ENCODE measurements at regions not wholly inside any gene's neighbourhood (a gene's known extent, or its start where the extent isn't known, plus 50 kb on each side); places are given as distances from the start of the nearest gene placed in this dataset.

GRCh38 chr15:31814082-31814481 lies 216.2 kb upstream of the CHRNA7 start:
- DNase-seq (ENCODE audit: low read depth) = no peak

GRCh38 chr15:31815411-31816155 lies 214.7 kb upstream of the CHRNA7 start:
- no peak for DNase-seq (ENCODE audit: low read depth)
- no peak for TF ChIP-seq CTCF (conservative IDR thresholded peaks at IDR 0.05; ENCODE audit: low read depth, low read length)
- H3K4me3 ChIP-seq (ENCODE audit: low read length) = no peak overlapping the region

More at GRCh38 chr15:31814082-31814481, 216.2 kb upstream of the CHRNA7 start:
- H3K4me3 ChIP-seq (ENCODE audit: low read length) = no peak overlapping the region
- TF ChIP-seq CTCF (conservative IDR thresholded peaks at IDR 0.05; ENCODE audit: low read depth, low read length) = no peak

- TF ChIP-seq CTCF (conservative IDR thresholded peaks at IDR 0.05; ENCODE audit: low read depth, low read length) = no peak
- H3K4me3 ChIP-seq (ENCODE audit: low read length) = no peak overlapping the region
- no peak for DNase-seq (ENCODE audit: low read depth)
These were observed 207.9 kb upstream of the CHRNA7 start for GRCh38 chr15:31822463-31822862.

- no peak for TF ChIP-seq CTCF (conservative IDR thresholded peaks at IDR 0.05; ENCODE audit: low read depth, low read length)
- DNase-seq (ENCODE audit: low read depth) = no peak
- H3K4me3 ChIP-seq (ENCODE audit: low read length) = no peak overlapping the region
These were observed 206.3 kb upstream of the CHRNA7 start for GRCh38 chr15:31824024-31824423.

- no peak for DNase-seq (ENCODE audit: low read depth)
These were observed 201.7 kb upstream of the CHRNA7 start for GRCh38 chr15:31828594-31828993.

GRCh38 chr15:31830591-31830990 lies 199.7 kb upstream of the CHRNA7 start:
- no peak for DNase-seq (ENCODE audit: low read depth)
- H3K4me3 ChIP-seq (ENCODE audit: low read length) = no peak overlapping the region
- TF ChIP-seq CTCF (conservative IDR thresholded peaks at IDR 0.05; ENCODE audit: low read depth, low read length) = no peak

More at GRCh38 chr15:31828594-31828993, 201.7 kb upstream of the CHRNA7 start:
- H3K4me3 ChIP-seq (ENCODE audit: low read length) = no peak overlapping the region
- TF ChIP-seq CTCF (conservative IDR thresholded peaks at IDR 0.05; ENCODE audit: low read depth, low read length) = no peak

GRCh38 chr15:31831596-31831995 lies 198.7 kb upstream of the CHRNA7 start:
- H3K4me3 ChIP-seq (ENCODE audit: low read length) = no peak overlapping the region
- no peak for TF ChIP-seq CTCF (conservative IDR thresholded peaks at IDR 0.05; ENCODE audit: low read depth, low read length)
- DNase-seq (ENCODE audit: low read depth) = no peak

All from retinal pigment epithelial cell (primary cell).